B cell (primary cell): ENCODE measurements at regions not wholly inside any gene's neighbourhood (a gene's known extent, or its start where the extent isn't known, plus 50 kb on each side); places are given as distances from the start of the nearest gene placed in this dataset.

Source experiments
- ATAC-seq: fragments of 200-7000 bp; cut with Tn5 transposase; one replicate; pipeline ENCODE4 v1.10.0; 2021; ENCODE audit warnings: low read depth, mild to moderate bottlenecking, moderate number of reproducible peaks, moderate library complexity
- CTCF ChIA-PET: fragments of 350-600 bp; sonication (Branson Sonifier 250); formaldehyde crosslinking; loops from one replicate; lab custom pipeline; 2021; ENCODE audit warnings: antibody characterized with exemption, inconsistent platforms; lab: Charles Lee
- POLR2A ChIA-PET: fragments of 350-600 bp; sonication (Branson Sonifier 250); formaldehyde crosslinking; loops from one replicate; lab custom pipeline; 2021; ENCODE audit warnings: antibody characterized with exemption; lab: Charles Lee
- DNase-seq: peaks from one replicate; pipeline ENCODE4 v3.0.0; 2013
- H2AFZ ChIP-seq: 2 replicates; pipeline ENCODE4 v1.6.1; 2012; ENCODE audit warnings: mild to moderate bottlenecking, low read depth, low read length; ENCODE audit not compliant: insufficient read depth, poor library complexity, severe bottlenecking
- H3K27ac ChIP-seq, 2 donors: 1 replicate in 1 of 2; 2 replicates in 1 of 2; pipeline ENCODE4 v1.5.1; 2012 to 2013; ENCODE audit warnings: low read length in 2 of 2, mild to moderate bottlenecking in 2 of 2, moderate library complexity in 1 of 2
- H3K27me3 ChIP-seq, 4 experiments: fragments of 200-600 bp in 1 of 4; sonication (generic) in 1 of 4; replicated peaks in 1 of 4; 1 replicate in 2 of 4; 2 replicates in 2 of 4; pipeline versions ENCODE4 v1.6.1 to v1.7.0; 2013 to 2016; ENCODE audit warnings: low read length in 3 of 4, mild to moderate bottlenecking in 2 of 4, mixed read lengths in 1 of 4, moderate library complexity in 1 of 4; ENCODE audit not compliant: insufficient read depth in 4 of 4, control insufficient read depth in 3 of 4; ENCODE audit errors: control extremely low read depth in 1 of 4
- H3K36me3 ChIP-seq, 2 experiments: replicated peaks in 1 of 2; 1 replicate in 1 of 2; 2 replicates in 1 of 2; pipeline versions ENCODE4 v1.6.1 to v1.7.1; 2013; ENCODE audit warnings: low read length in 1 of 2; ENCODE audit not compliant: insufficient read depth in 2 of 2, control insufficient read depth in 1 of 2; ENCODE audit errors: control extremely low read depth in 1 of 2, extremely low read depth in 1 of 2
- H3K4me1 ChIP-seq, 2 donors: fragments of 200-600 bp in 1 of 2; sonication (generic) in 1 of 2; 1 replicate in 1 of 2; 2 replicates in 1 of 2; pipeline versions ENCODE4 v1.5.1 to v1.6.1; 2013 to 2017; ENCODE audit warnings: low read length in 2 of 2; ENCODE audit not compliant: control insufficient read depth in 2 of 2, insufficient read depth in 2 of 2
- H3K4me2 ChIP-seq: replicated peaks from 2 replicates; pipeline ENCODE3; 2012; ENCODE audit warnings: mild to moderate bottlenecking, low read depth, low read length; ENCODE audit not compliant: poor library complexity, severe bottlenecking
- H3K4me3 ChIP-seq, 5 experiments: fragments of 200-600 bp in 1 of 5; sonication (generic) in 1 of 5; 1 replicate in 3 of 5; 2 replicates in 2 of 5; pipeline versions ENCODE4 v1.5.1 to v1.7.0; 2011 to 2016; ENCODE audit warnings: low read length in 4 of 5, mild to moderate bottlenecking in 4 of 5, low read depth in 2 of 5, control low read depth in 1 of 5, moderate library complexity in 1 of 5; ENCODE audit not compliant: insufficient read depth in 1 of 5; ENCODE audit errors: control extremely low read depth in 1 of 5, extremely low read depth in 1 of 5
- H3K79me2 ChIP-seq: fragments of 200-600 bp; sonication (generic); one replicate; pipeline ENCODE4 v1.6.0; 2016; ENCODE audit warnings: low read length; ENCODE audit not compliant: control insufficient read depth, insufficient read depth
- H3K9ac ChIP-seq: fragments of 200-600 bp; sonication (generic); 2 replicates; pipeline ENCODE4 v1.6.1; 2017; ENCODE audit warnings: mild to moderate bottlenecking, low read length, moderate library complexity
- H3K9me3 ChIP-seq, 3 donors: one replicate each; pipeline versions ENCODE4 v1.6.1 to v1.7.1; 2013; ENCODE audit warnings: low read length in 2 of 3; ENCODE audit not compliant: control insufficient read depth in 2 of 3, insufficient read depth in 1 of 3; ENCODE audit errors: control extremely low read depth in 1 of 3
- H4K20me1 ChIP-seq: 2 replicates; pipeline ENCODE4 v1.6.0; 2012; ENCODE audit warnings: mild to moderate bottlenecking, low read length; ENCODE audit not compliant: insufficient read depth, control insufficient read depth, poor library complexity, severe bottlenecking
- H3K27ac Mint-ChIP-seq: one replicate; pipeline ENCODE4 v1.8.0; 2021; ENCODE audit warnings: mixed read lengths
- H3K27me3 Mint-ChIP-seq: one replicate; pipeline ENCODE4 v1.8.0; 2021; ENCODE audit warnings: mixed read lengths
- H3K4me1 Mint-ChIP-seq: one replicate; pipeline ENCODE4 v1.8.0; 2021; ENCODE audit warnings: mixed read lengths
- H3K4me3 Mint-ChIP-seq: one replicate; pipeline ENCODE4 v1.8.0; 2021; ENCODE audit warnings: mixed read lengths
- H3K9me3 Mint-ChIP-seq: one replicate; pipeline ENCODE4 v1.8.0; 2022; ENCODE audit warnings: mixed read lengths; ENCODE audit not compliant: insufficient read depth
- CTCF ChIP-seq: fragments of 200-600 bp; IDR thresholded peaks from one replicate; pipeline ENCODE4 v1.8.0; 2022; ENCODE audit warnings: antibody characterized with exemption, mild to moderate bottlenecking
- EZH2 ChIP-seq: IDR thresholded peaks from 2 replicates; pipeline ENCODE4 v1.6.1; 2012; ENCODE audit warnings: borderline replicate concordance, low read depth, mild to moderate bottlenecking, moderate library complexity, low read length; ENCODE audit not compliant: insufficient read depth, poor library complexity, severe bottlenecking
- WGBS: methylation state at CpG from one replicate; pipeline ENCODE4 v1.1.5; 2013; ENCODE audit warnings: missing lambda C conversion rate; ENCODE audit not compliant: insufficient coverage; 5-methylcytosine and 5-hydroxymethylcytosine counted together
- intact Hi-C: fragments of 100-400 bp; cut with micrococcal nuclease; formaldehyde crosslinking; loops from one replicate; pipeline ENCODE4 v1.10.0; 2022

GRCh38 chr6:109255087-109255486 is 127.2 kb downstream of the CD164 start:
- Histone ChIP-seq H3K79me2 (no peaks in the 10 kb centered on the region), H2AFZ (no peak overlapping the region), H4K20me1 (no peaks in the 10 kb centered on the region), H3K9ac (no peak overlapping the region), H3K4me2 (no peak overlapping the region), H3K4me1 (no peaks in the 10 kb centered on the region), H3K9me3 (no peaks in the 10 kb centered on the region), H3K4me3 (no peak overlapping the region), H3K27ac (no peak overlapping the region), H3K27me3 (no peaks in the 10 kb centered on the region), H3K36me3 (no peaks in the 10 kb centered on the region)
- Mint-ChIP-seq H3K27ac (no peak overlapping the region), H3K9me3 (no peaks in the 10 kb centered on the region), H3K4me1 (no peaks in the 10 kb centered on the region), H3K27me3 (peaks cover 6% of the 10 kb centered on the region), H3K4me3 (no peak overlapping the region)
- no peak for TF ChIP-seq CTCF
- no peak for TF ChIP-seq EZH2
- CTCF ChIA-PET: no interaction called here
- no CpG with 5 or more reads among the region's 5 CpGs for WGBS
- POLR2A ChIA-PET: no interaction called here
- intact Hi-C loops: no loop called here
- no peak for ATAC-seq
- DNase-seq: no peak

GRCh38 chr6:109253366-109253765 is 128.9 kb downstream of the CD164 start:
- DNase-seq (no peak), ATAC-seq (no peak)
- no peak overlapping the region for H3K27ac Mint-ChIP-seq
- POLR2A ChIA-PET: no interaction called here
- no peaks in the 10 kb centered on the region for H3K9me3 Mint-ChIP-seq
- H3K4me1 Mint-ChIP-seq: no peaks in the 10 kb centered on the region
- H2AFZ ChIP-seq: no peak overlapping the region
- H3K27me3 Mint-ChIP-seq: peaks cover 6% of the 10 kb centered on the region
- no peak overlapping the region for H3K4me2 ChIP-seq
- no peak overlapping the region for H3K4me3 Mint-ChIP-seq
- no peaks in the 10 kb centered on the region for H3K79me2 ChIP-seq
- no peaks in the 10 kb centered on the region for H3K27me3 ChIP-seq
- no peaks in the 10 kb centered on the region for H3K4me1 ChIP-seq
- no peak overlapping the region for H3K9ac ChIP-seq
- no peaks in the 10 kb centered on the region for H3K36me3 ChIP-seq
- CTCF ChIA-PET: no interaction called here
- no peaks in the 10 kb centered on the region for H3K9me3 ChIP-seq
- H4K20me1 ChIP-seq: no peaks in the 10 kb centered on the region
- TF ChIP-seq CTCF: no peak
- TF ChIP-seq EZH2: no peak
- intact Hi-C loops: no loop called here
- H3K4me3 ChIP-seq: no peak overlapping the region
- H3K27ac ChIP-seq: no peak overlapping the region
